ENCODE measurements at regions not wholly inside any gene's neighbourhood (a gene's known extent, or its start where the extent isn't known, plus 50 kb on each side); places are given as distances from the start of the nearest gene placed in this dataset.
"Not testable (repeated sequence)": the region's sequence is repeated elsewhere in the genome, so short reads cannot be mapped to it uniquely, and the experiment has no call there.

DNA sequence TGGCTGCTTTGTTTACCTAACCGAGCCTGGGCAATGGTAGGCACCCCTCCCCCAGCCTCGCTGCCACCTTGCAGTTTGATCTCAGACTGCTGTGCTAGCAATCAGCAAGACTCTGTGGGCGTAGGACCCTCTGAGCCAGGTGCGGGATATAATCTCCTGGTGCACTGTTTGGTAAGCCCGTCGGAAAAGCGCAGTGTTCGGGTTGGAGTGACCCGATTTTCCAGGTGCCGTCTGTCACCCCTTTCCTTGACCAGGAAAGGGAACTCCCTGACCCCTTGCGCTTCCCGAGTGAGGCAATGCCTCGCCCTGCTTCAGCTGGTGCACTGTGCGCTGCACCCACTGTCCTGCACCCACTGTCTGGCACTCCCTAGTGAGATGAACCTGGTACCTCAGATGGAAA, 482.2 kb upstream of the SMC2 start:
- DNase-seq (ENCODE audit: low read depth in 4 of 4, low spot score in 3 of 4): not testable (repeated sequence)

DNA sequence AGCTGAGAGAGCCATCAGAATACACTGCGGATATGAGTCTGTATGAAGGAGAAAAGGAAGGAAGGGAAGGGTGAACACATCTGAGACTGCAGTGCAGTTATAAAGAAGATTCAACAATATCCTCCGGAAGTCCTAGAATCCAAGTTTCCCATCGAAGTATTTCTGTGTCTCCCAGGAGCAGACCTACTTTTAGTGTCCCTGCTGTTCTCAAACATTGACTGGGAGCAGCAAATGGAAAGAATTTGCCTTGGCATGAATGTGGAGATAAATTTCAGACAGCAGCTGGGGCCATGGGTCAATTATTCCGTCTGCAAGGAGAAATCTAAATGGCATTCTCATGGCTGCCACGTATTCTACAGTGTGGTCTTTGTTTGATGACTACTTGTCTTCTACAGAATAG, 478.1 kb upstream of the SMC2 start:
- DNase-seq (ENCODE audit: low read depth in 4 of 4, low spot score in 3 of 4): no peak

DNA sequence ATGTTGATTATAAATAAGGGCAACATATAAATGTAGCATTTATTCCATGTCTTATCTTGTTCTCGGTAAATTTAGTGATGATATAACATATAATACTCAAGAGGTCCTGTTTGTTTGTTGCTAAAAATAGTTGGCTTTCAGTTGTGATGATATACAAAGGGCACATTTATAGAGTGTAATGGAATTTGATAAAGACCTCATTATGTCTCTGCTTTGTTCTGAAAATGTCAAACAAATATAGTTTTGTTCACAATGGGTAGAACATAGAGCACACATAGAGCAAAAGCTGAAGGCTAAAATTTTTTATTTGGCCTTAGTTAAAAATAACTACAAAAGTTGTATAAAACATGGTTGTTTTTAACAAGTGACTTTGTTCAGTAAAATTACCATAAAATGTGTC, 477.1 kb upstream of the SMC2 start:
- no peak for DNase-seq (ENCODE audit: low read depth in 4 of 4, low spot score in 3 of 4)

DNA sequence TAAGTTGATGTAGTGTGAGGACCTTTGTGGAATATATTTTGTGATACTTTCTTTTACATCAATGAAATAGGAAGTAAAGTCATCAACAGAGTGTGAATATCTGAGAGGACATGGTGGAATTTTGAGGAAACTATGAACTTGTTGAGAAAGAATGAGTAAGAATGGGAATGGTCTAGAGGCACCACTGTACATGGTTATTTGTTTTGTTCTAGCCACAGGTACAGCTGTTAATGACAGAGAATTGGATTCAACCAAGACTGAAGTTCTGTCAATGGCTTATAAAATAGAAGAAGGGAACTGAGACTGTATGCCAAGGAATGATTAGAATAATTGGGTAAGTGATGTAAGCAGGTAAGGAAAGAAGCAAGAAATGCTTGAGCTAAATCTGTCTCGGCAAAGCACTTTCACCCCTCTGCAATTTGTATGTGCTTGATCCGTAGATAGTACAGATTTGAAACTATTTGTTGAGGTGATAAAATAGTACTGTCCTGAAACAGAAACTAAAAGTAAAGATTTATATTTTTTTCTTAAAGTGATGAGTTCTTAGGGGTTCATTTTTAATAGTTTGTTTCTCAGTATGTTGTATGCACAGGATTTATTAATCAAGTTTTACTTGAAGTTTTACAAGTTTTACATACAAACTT, 468.8 kb upstream of the SMC2 start:
- DNase-seq (ENCODE audit: low read depth in 4 of 4, low spot score in 3 of 4): no peak

DNA sequence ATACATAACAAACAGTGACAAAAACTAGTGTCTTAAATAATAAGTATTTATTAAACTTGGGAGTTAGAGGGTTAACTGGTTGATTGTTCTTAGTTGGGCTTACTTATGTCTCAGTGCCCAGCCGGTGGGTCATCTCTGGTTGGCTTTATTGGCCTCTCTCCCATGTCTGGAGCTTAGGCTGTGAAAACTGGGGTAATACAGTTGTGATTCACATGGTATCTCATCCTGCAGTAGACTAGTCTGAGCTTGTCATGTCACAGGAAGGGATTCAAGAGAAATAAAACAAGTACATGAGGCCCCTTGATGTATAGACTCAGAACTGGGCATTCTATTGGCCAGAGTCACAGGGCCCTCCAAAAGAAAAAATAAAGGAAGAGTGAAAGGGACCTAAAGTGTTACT, 466.4 kb upstream of the SMC2 start:
- DNase-seq (ENCODE audit: low read depth in 4 of 4, low spot score in 3 of 4): no peak

DNA sequence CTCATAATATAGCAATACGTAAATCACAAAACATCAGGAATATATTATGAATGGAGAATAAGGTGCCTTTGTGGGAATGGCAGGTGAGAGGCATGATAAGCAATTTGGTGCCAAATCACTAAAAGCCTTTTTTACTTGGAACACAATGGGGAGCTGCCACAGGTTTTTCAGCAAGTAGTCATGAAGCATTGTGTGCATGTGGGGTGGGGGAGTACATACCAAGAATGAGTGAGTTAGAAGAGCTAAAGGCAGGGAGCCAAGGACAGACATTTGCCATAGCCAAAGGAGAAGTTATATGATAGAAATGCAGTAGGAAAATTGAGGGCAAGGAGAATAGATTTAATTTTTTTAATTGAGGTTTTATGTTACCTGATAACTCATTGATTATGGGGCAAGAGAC, 445.0 kb upstream of the SMC2 start:
- no peak for DNase-seq (ENCODE audit: low read depth in 4 of 4, low spot score in 3 of 4)

DNA sequence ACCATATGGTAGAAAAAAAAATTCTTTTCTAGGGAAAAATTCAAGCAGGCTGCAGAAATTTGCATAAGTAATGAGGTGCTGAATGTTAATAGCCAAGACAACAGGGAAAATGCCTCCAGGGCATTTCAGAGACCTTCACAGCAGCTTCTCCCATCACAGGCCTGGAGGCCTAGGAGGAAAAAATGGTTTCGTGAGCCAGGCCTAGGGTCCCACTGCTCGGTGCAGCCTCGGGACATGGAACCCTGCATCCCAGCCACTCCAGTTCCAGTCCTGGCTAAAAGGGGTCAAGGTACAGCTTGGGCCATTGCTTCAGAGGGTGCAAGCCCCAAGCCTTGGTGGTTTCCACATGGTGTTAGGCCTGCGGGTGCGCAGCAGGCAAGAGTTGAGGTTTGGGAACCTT, 436.0 kb upstream of the SMC2 start:
- no peak for DNase-seq (ENCODE audit: low read depth in 4 of 4, low spot score in 3 of 4)

DNA sequence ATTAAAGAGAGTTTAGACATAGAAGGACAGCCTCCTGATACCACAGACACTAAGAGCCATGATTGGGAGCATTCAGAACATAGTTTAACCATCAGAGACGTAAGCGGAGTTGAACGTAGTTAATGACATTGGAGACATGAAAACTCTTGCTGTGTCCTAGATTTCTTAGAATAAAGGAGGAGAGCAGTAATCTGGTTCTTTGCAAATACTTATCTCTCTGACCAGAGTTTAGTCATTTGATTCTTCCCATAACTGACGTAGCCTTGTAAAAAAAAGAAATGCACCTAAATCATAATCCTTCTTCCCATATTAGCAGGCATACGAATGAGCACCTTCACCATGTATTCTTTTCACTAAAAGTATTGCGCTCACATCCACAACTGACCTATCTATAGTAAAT, 433.3 kb upstream of the SMC2 start:
- no peak for DNase-seq (ENCODE audit: low read depth in 4 of 4, low spot score in 3 of 4)

DNA sequence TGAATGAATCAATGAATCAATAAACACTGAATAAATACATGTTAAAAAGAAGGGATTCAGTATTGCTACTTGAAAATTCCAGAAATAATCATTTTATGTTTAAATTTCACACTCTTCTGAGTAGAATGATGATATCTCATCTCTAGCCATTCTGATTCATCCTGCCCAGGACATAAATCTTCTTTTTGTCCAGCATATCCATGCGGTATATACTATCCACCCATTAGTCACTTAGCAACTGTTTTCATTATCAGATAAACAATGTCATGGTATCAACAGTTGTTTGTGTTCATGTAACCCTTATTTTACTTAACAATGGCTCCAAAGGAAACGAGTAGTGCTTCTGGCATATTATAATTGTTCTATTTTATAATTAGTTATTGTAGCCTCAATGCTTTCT, 432.4 kb upstream of the SMC2 start:
- DNase-seq (ENCODE audit: low read depth in 4 of 4, low spot score in 3 of 4): no peak

DNA sequence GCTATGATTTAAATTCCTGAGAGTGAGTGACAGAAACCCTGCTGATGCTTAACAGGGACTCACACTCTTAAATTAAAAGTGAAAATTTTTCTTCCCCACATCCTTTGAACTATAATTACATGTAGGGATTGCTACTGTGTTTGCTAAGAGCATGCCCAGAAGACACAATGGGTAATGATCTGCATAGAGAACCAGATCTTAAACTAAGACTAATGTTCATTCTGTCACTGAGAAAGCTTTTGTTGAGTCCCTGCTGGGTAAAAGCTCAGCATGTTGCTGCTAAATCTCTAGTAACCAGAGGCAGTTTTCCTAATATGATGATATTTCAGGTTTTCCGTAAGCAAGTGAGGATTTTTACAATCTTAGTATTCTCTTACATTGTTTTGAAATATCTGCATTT, 424.8 kb upstream of the SMC2 start:
- DNase-seq (ENCODE audit: low read depth in 4 of 4, low spot score in 3 of 4): no peak

DNA sequence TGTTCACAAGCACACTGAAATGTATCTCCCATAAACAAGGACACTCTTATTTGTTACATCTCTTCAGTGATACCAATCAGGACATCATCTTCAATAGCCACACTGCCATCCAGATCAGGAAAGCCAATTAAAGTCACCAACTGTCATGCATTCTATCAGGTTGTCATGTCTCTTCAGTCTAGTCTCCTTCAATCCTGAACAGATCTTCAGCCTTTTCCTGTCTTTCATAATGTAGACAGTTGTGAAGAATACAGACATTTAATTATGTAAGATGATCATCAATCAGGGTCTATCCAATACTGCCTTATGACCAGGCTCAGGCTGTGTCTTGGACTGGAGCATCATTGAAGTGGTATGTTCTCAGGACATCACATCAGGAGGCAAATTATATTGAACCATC, 419.8 kb upstream of the SMC2 start:
- no peak for DNase-seq (ENCODE audit: low read depth in 4 of 4, low spot score in 3 of 4)

DNA sequence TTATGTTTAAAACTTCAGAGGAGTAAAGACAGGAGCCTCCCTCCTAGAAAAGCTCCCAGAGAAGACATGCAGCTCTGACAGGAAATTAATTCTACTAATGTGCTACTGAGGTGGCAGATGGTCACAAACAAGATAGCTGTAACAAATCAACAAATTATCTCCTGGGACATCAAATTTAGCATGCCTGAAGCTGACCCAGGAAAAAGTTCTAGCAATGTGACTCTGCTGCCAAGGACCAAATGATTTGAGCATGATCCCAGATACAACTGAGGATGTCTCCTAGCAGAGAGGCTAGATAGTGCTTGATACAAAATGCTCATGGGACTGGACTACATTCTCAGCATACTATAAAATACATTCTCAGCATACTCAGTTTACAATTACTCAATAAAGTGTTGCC, 413.5 kb upstream of the SMC2 start:
- no peak for DNase-seq (ENCODE audit: low read depth in 4 of 4, low spot score in 3 of 4)

DNA sequence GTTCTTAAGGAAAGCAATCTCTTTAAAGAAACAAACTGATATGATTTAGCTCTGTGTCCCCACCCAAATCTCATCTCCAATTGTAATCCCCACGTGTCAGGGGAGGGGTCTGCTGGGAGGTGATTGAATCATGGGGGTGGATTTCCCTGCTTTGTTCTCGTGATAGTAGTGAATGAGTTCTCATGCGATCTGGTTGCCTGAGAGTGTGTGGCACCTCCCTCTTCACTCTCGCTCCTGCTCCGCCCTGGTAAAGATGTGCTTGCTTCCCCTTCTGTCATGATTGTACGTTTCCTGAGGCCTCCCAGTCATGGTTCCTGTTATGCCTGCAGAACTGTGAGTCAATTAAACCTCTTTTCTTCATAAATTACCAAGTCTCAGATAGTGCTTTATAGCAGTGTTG, 412.7 kb upstream of the SMC2 start:
- no peak for DNase-seq (ENCODE audit: low read depth in 4 of 4, low spot score in 3 of 4)

DNA sequence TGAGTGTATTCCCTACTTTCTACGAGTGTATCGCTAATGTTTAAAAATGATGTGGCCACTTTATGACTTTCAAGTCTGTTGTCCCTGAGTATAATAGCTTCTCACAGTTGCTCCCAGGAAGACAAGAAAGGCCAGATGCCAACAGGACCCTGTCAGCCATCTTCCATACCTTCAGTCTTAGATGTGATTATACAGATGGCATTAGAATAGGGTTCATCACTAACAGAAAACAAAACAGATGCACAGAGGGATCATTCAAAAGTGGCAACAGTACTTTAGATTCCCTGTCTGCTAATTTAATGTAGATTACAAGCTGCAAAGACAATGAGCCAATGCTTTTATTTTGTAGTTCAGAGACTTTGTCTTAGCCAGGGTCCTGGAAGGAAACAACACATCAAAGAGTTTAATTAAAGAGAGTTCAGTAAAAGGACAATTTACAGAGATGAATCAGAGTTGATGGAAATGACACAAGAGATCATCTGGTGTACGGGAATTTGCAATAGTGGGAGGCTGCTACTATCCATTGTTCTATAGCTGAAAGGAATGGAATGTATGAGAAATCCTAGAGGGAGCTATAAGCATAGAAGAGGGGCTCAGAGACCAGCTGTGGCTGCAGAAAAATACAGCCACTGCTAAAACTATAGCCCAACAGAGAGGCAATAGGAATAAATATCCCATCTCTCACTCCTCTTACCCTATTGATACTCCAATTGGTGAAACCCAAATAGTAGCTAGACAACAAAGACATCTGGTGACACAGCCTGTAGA, 393.7 kb upstream of the SMC2 start:
- no peak for DNase-seq (ENCODE audit: low read depth in 4 of 4, low spot score in 3 of 4)

DNA sequence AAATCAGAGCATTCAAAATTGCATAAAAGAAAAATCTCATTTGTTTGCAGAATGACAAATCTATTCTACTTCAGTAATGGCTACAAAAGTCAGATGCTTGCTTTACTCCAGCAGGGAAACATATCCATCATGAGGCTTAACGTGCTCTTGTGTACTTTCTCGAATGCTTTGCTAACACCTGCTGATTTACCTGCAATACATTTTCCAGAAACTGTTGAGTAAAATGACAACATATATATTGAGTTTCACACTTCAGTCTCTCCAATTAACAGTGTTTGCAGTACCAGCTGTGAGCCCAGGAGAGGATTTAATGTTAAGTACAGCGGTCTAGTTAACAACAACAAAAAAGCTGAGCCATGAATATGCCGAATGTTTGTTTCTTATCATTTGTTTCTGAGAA, 391.5 kb upstream of the SMC2 start:
- DNase-seq (ENCODE audit: low read depth in 4 of 4, low spot score in 3 of 4): no peak

DNA sequence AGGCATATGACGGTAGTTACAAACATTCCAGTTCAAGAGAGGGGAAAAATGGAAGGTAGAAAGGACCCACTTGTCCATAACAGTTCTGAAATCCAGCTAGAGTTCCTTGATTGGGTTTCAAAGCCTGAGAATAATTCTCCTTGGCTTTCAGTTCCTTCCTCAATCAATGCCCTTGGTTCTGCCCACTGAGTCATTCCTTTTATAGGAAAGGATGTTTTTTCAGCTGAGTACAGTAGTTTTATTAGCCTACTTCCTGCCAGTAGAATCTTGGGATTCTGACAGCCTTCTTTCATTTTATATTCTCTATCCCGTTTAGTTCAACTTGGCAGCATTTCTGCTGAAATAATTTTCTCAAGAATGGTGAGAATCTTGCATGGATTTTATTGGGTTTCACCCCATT, 386.9 kb upstream of the SMC2 start:
- DNase-seq (ENCODE audit: low read depth in 4 of 4, low spot score in 3 of 4): no peak

DNA sequence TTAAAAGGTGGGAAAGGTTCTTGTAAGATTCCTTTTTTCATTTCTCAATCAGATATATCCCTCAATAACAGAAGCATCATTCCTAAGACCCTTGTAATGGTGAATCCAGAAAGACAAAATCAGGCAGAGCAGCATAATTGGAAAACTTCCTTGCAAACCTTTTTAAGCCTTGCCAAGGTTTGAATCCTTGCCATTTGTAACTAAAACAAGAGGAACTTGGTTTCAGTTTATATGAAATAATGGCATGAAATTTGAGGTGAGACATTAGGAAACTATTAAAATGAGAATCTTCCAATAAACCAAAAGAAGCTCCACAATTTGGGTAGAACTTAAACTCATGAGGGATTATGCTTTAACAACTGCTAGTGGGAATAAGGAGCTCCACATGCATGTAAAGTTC, 384.7 kb upstream of the SMC2 start:
- no peak for DNase-seq (ENCODE audit: low read depth in 4 of 4, low spot score in 3 of 4)

DNA sequence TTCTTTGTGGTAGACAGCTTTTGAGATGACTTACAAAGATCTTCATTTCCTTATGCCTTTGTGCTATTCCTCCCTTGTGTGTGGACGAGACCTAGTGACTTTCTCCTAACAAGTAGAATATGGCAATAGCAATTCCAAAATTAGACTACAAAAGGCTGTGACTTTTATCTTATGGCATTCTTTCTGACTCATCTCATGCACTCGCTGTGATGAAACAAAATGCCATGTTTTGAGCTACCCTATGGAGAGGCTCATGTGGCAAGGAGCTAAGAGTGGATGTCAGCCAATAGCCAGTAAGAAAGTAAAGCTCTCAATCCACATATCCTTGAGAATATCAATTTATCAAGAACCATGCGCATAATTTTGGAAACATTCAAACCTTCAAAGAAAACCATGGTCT, 380.5 kb upstream of the SMC2 start:
- no peak for DNase-seq (ENCODE audit: low read depth in 4 of 4, low spot score in 3 of 4)

DNA sequence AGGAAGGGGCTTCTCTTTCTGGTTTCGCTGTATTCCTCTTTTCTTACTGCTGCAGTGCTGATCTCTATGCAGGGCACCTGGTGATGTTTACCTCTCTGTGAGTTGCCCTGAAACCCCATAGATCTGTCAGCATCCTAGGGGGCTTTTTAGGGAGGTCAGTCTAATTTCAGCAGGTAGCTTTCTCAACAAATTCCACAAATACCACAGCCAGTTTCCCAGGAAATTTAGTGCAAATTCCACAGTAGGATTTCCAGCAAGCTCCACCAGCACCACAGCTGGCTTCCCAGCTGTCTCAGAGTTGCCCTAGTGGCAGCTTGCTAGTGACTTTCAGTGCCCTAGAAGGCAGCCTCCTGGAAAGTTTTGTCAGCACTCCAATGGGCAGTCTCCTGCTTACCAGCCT, 379.1 kb upstream of the SMC2 start:
- no peak for DNase-seq (ENCODE audit: low read depth in 4 of 4, low spot score in 3 of 4)

DNA sequence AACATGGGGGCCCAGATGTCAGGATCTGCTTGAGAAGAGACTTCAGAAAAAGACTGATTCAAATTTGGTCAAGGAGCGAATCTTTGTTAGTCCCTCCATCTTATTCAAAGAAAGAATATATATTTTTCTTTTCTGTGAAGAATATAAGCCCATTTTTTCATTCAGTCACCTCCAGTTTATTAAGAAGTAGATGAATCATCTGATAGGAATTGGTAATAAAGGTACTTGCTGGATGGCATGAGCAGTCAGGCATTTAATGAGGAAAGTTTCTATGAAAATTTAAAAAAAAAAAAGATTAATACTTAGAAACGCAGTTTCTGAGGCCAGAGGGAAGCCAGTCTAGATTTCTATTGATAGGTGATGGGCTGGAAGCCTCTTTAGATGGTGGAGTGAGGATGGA, 373.1 kb upstream of the SMC2 start:
- DNase-seq (ENCODE audit: low read depth in 4 of 4, low spot score in 3 of 4): no peak

DNA sequence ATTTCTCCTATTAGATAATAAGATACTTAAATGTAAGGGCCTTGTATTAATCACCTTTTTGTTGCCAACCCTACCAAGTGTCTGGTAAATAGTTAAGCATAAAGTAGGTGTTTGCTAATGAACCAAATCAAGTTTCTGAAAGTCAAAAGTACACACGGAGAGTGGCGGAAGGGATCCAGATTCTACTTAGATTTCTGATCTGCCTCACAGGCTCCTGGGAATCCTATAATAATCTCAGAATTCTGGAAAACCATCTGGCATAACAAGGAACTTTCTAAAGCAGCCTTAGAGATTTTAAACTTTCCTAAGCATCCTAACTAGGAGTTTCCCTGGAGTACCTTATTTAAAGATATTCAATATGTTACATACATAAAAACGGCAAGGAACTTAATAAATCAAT, 363.2 kb upstream of the SMC2 start:
- DNase-seq (ENCODE audit: low read depth in 4 of 4, low spot score in 3 of 4): no peak

DNA sequence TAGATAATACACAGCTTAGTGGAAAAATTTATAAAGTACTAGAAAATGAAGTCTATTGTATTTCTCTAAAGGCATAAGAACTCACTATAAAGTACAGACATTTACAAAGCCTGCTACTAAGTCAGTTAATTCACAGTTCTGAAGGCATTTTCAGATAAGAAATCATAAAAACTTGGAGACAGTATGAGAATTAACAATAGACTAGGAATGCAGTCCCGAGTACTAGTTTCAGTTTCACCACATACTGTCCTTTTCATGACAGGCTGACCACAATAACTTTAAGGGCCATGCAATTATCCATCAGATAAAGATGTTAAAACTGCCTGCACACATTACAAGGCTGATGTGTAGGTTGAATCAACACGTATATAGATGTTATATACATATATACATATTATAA, 362.6 kb upstream of the SMC2 start:
- DNase-seq (ENCODE audit: low read depth in 4 of 4, low spot score in 3 of 4): no peak

DNA sequence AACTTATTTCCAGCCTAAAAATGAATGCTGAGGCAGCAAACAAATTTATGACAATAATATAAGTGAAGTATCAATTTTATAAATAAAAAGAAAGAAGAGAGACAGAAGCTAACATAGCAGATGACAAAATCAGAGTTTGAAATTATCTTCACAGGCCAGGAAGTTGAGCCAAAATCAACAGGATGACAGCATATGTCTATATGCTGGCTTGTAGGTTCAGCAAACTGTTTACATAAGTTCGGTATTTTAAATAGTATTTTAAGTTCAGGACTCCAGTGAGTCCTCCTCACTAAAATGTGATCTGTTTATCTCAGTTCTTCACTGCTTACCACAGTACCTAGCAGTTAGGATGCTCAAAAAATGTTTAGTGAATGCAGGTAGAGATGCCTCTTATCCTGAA, 359.6 kb upstream of the SMC2 start:
- DNase-seq (ENCODE audit: low read depth in 4 of 4, low spot score in 3 of 4): no peak
